ENCODE measurements at regions not wholly inside any gene's neighbourhood (a gene's known extent, or its start where the extent isn't known, plus 50 kb on each side); places are given as distances from the start of the nearest gene placed in this dataset.

- DNase-seq (ENCODE audit: low read depth) = peak; percentile 35
These were observed 274.3 kb upstream of the HS3ST1 start for GRCh38 chr4:11702886-11703557.

- no peak for DNase-seq (ENCODE audit: low read depth)
These were observed 273.5 kb upstream of the HS3ST1 start for GRCh38 chr4:11701966-11702725.

DNA sequence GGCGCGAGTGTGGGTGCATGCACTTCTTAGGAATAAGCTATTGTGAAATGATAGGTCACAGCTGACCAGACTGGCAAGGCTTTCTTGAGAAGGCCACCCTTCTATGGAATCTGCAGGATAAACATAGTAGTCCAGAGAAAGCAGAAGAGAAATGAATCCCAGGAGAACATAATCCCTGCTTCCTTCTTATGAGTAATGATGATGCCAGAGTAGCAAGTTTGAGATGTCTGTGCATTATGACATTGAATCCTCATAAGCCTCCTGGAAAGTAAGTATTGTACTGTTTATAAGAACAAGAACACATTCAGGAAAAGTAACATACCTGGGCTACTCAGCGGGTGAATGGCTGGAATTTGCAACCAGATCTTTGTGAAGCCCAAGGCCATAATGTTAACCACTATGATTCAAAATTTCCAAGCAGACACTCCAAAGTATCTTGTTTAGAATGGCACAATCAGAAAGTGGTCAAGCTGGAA is 272.1 kb upstream of the HS3ST1 start:
- DNase-seq (ENCODE audit: low read depth) = peak; percentile 26

DNA sequence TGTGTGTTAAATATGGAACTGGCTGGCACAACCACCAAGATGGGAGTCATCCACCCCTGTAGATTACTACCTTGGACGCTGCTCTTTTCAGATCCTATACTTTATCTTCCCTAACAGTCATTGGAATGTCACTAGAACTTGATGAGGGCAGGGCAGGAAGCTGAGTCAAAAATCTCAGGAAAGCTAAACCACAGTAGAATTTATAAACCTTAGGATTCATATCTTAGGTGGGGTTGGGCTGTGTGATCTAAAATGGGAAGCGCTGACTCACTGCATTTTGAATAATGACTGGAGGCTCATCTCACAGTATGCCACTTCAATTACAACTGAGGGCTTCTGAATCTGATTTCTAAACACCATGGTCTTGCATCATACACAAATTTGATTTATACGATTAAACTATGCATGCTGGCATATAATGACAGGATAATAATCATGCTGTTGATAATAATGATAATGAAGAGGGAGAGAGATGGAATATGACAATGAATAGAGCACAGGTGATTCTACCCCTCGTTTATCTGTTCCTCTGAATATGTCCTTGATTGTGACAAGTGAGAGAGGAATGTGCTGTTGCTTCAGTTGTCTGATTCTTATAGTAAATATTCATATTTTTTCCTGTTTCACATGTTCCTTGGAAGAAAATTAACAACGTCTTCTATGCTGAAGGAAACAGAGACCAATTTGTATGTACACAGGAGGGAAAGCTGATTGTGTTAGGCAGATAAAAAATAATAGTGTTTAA is 270.3 kb upstream of the HS3ST1 start:
- peak; percentile 68 for DNase-seq (ENCODE audit: low read depth)

GRCh38 chr4:11698033-11698432 is 269.3 kb upstream of the HS3ST1 start:
- DNase-seq (ENCODE audit: low read depth) = no peak

DNA sequence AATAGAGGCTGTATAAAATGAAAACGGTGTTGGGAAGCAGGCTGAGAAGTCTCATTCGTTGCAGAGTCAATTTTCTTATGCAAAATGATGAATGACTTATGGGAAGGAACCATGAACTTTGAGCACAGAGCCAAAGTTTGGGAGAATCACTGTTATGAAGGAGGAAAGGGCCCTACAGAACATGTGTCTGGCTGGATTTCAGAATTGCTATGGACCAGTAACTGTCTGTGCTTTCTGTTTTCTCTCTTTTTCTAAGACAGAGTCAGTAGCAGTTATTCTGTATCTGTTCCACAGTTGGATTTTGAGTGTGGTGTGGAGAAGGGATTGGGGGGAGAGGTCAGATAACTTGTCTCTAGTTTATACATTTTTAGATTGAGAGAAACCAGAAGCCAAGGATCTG is 265.0 kb upstream of the HS3ST1 start:
- DNase-seq (ENCODE audit: low read depth) = no peak

DNA sequence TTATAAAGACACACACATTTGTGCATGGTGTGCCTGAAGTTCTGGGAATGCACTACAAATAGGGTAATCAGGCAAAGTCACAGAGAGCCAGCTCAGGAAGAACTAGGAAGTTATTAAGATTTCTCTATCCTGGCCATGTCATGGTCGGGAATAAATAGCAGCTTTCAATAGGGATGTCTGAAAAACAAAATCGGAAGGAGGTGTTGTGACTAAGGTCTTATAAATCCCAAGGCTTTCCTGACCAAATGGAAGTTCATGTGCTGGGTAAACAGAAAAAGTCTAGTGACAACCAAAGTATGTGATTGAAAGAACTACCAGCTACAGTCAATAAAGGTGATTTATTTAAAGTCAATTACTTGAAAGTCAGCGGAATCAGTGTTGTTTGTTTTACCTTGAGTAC is 262.5 kb upstream of the HS3ST1 start:
- no peak for DNase-seq (ENCODE audit: low read depth)

- no peak for DNase-seq (ENCODE audit: low read depth)
These were observed 259.0 kb upstream of the HS3ST1 start for GRCh38 chr4:11687727-11688126.

DNA sequence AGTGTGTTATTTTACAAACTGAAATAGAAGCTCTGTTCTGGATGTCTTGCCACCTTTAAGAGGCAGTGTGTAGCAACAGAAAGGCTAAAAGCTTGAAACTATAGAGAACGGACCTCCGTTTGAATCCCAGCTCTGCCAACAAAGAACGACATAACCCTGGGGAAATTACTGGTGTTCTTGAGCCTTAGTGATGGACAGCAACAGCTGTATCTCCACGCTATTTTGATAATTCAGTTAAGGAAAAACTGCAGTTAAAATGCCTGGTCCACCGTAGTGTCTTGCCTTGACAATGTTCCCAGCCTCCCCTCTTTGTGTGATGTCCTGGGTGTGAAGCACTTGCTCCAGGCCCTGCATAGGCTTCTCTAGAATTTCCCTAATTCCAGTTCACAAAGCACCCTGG is 256.8 kb upstream of the HS3ST1 start:
- DNase-seq (ENCODE audit: low read depth) = no peak

DNA sequence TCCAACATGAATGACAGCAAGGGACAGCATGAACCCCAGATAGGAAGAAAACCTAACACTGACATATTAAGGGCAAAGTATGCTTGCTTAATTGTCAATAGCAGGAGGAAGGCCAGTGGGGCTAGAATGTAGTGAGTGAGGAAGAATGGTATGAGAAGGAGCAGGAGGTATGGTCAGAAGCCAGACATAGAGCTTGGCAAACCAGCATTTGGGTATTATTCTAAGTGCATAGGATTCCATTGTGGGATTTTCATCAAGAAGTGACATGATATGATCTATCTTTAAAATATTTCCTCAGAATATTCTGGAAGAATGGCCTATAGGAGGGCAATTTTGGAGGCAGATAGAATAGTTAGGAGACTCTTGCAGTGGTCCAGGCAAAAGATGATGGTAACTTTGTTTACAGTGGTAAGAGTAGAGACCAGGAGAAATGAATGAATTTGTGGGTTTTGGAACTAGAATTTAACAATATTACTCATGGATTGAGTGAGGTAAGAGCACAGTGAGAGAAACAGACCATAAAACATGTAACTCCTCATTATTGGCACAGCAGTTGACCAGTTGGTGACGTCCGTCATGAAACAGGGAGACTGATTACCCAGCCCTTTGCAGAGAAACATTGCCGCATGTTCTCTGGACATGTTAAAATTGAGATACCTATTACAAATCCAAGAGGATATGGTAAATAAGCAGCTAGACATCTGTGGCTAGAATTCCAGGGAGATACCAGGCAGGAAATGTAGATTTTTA is 246.5 kb upstream of the HS3ST1 start:
- no peak for DNase-seq (ENCODE audit: low read depth)

DNA sequence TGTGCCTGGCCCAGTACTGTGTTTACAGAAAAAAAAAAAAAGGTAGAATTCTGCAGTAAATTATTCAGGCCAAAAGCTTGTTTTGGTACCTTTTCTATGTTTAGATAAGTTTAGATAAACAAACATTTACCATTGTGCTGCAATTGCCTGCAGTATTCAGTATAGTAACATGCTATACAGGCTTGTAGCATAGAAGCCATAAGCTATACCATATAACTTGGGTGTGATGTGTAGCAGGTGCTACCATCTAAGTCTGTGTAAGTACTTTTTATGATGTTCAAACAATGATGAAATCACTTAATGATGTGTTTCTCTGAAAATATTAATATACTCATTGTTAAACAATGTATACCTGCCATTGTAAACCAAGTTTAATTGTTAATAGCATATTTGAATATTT is 241.6 kb upstream of the HS3ST1 start:
- DNase-seq (ENCODE audit: low read depth) = no peak

DNA sequence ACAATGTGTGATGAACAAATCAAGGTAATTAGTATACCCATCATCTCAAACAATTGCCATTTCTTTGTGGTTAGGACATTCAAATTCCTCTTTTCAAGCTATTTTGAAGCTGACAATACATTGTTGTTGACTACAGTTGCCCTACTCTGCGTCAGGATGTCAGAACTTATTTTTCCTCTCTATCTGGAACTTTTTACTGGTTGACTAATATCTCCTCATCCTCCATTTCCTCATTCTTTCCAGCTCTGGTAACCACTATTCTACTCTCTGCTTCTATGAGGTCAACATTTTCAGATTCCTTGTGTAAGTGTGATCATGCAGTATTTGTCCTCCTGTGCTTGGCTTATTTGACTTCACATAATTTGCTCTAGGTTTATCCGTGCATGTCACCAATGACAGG is 240.5 kb upstream of the HS3ST1 start:
- no peak for DNase-seq (ENCODE audit: low read depth)

DNA sequence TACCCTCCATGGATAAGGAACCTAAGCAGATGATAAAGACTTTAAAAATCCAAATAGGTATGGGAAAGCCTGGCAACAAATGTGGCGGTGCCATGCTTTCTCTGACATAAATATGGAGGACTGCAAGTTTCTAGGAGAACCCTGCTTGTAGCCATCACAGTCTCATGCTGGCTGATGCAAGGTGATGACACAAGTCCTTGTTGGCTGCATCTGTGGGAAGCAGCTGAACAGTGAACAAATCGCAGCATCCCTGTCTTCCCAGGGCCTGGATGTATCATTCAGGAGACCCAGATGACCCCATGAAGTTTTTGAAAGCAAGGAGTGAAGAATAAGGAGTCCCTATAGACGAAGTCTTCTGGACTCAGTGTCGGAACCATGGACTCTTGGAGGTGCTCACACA is 234.4 kb upstream of the HS3ST1 start:
- DNase-seq (ENCODE audit: low read depth) = no peak

- no peak for DNase-seq (ENCODE audit: low read depth)
These were observed 222.3 kb upstream of the HS3ST1 start for GRCh38 chr4:11650801-11651596.

- DNase-seq (ENCODE audit: low read depth) = no peak
These were observed 218.7 kb upstream of the HS3ST1 start for GRCh38 chr4:11647433-11647832.

DNA sequence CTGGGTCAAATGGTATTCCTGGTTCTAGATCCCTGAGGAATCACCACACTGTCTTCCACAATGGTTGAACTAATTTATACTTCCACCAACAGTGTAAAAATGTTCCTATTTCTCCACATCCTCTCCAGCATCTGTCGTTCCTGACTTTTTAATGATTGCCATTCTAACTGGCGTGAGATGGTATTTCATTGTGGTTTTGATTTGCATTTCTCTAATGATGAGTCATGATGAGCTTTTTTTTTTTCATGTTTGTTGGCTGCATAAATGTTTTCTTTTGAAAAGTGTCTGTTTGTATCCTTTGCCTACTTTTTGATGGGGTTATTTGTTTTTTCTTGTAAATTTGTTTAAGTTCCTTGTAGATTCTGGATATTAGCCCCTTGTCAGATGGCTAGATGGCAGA is 214.4 kb upstream of the HS3ST1 start:
- peak; percentile 29 for DNase-seq (ENCODE audit: low read depth)

DNA sequence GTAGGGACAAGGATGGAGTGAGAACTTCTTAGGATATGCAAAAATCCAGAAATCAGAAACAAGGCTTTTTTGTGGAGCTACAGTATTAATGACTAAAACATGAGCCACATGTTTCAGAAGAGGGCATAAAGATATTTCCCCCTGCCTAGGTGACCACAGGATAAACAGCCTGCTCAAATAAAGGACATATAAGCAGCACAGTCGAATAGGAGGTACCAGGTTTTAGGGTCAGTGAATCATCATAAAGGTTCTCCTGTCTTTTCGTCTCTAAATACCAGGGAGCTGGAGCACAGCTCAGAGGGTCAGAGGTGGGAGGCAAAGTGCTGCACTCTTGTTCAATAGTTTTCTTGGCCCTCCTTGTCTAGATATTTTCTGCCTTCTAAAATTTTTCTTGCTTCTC is 211.9 kb upstream of the HS3ST1 start:
- peak; percentile 13 for DNase-seq (ENCODE audit: low read depth)

GRCh38 chr4:11636551-11636950 is 207.9 kb upstream of the HS3ST1 start:
- DNase-seq (ENCODE audit: low read depth) = no peak

DNA sequence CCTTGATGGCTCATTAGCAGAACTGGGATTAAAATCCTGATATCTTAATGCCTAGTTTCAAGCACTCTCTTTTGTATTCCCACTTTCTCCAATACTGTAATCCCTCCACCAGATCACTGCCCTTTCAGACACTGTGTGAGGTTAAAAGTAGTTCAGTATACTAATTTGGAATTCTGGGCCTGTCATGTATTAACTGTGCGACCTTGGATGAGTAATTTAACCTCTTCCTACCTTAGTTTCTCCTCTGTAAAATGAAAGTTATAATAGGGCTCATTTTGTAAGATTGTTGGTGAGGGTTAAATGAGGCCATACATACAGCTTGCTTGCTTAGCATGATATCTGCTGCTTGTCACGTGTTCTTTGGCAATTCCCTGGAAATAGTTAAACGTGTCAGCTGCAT is 207.3 kb upstream of the HS3ST1 start:
- no peak for DNase-seq (ENCODE audit: low read depth)

DNA sequence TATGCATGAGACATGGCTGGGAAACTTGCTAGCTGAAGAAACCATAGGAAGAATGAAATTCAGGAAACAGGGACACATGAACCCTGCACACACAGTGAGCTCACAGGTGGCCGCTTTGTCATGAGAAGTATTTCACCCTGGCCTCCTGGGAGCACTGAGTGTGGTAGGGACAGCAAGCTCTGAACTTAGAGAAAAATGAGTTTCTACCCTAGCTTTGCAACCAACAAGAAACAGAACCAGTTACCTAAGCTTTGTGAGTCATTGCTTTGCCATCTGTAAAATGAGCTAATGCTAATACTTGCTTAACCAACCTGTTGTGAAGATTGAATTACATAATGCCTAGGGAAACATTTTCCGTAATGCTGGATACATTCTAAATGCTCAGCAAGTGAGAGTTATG is 206.6 kb upstream of the HS3ST1 start:
- DNase-seq (ENCODE audit: low read depth) = peak; percentile 18

- DNase-seq (ENCODE audit: low read depth) = no peak
These were observed 205.6 kb upstream of the HS3ST1 start for GRCh38 chr4:11634283-11634682.

Measured in RPMI7951 (cell line).